GM21515 (cell line): ENCODE measurements at regions not wholly inside any gene's neighbourhood (a gene's known extent, or its start where the extent isn't known, plus 50 kb on each side); places are given as distances from the start of the nearest gene placed in this dataset.
A peak's percentile ranks its signal among the peaks of the same experiment; 100 is the strongest.

Experiments
- ATAC-seq: cut with Tn5 transposase; IDR thresholded peaks from one replicate; pipeline ENCODE4 v1.9.1; 2021; ENCODE audit not compliant: unreplicated experiment

- ATAC-seq = peak; percentile 47
These were observed 51.6 kb upstream of the SRP54 start for GRCh38 chr14:34931206-34931605.

GRCh38 chr14:34930591-34931091 lies 52.2 kb upstream of the SRP54 start:
- ATAC-seq = peak; percentile 79

DNA sequence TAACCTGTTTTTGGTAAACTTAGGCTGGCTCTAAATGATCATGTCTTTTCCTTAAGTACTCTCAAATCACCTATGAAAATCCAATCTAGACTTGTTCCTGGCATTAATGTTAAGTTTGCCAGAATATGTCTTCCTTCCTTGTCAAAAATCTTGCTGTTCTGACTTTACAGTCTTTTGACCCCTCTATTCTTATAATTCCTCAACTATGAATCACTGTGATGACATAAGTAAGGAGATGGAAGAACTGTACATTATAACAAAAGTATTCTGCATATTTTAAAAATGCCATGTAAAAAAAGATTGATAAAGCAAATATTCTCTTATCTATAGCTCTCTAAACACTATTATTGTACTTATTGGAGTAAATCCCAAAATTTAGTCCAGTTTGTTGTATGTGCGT lies 51.4 kb upstream of the BAZ1A start:
- ATAC-seq = no peak
